OCI-LY7 (cell line): ENCODE measurements at regions not wholly inside any gene's neighbourhood (a gene's known extent, or its start where the extent isn't known, plus 50 kb on each side); places are given as distances from the start of the nearest gene placed in this dataset.

ENCODE experiments used
- CTCF ChIP-seq: fragments of 200-600 bp; sonication (generic); conservative IDR thresholded peaks from 2 replicates; pipeline ENCODE4 v1.5.1; 2014; ENCODE audit warnings: mild to moderate bottlenecking, antibody characterized with exemption, low read length, moderate library complexity, mixed read lengths
- EZH2phosphoT487 ChIP-seq: fragments of 200-600 bp; sonication (generic); IDR thresholded peaks from 2 replicates; pipeline ENCODE4 v1.6.1; 2018; ENCODE audit warnings: low read depth, borderline replicate concordance, mild to moderate bottlenecking, mixed run types, antibody characterized with exemption, low read length, moderate library complexity, mixed read lengths

- TF ChIP-seq CTCF (no peak), EZH2phosphoT487 (no peak)
Observed at GRCh38 chr11:45087900-45088160, 58.6 kb upstream of the PRDM11 start.
